ENCODE measurements at regions not wholly inside any gene's neighbourhood (a gene's known extent, or its start where the extent isn't known, plus 50 kb on each side); places are given as distances from the start of the nearest gene placed in this dataset.
A peak's percentile ranks its signal among the peaks of the same experiment; 100 is the strongest.

- no peak for TF ChIP-seq NANOG (IDR thresholded peaks at IDR 0.05; ENCODE audit: insufficient read depth, low read depth, low read length, poor library complexity, severe bottlenecking)
- peak; percentile 81 for TF ChIP-seq POU5F1 (IDR thresholded peaks at IDR 0.05; ENCODE audit: low read depth, low read length)
- TF ChIP-seq RBBP5 (IDR thresholded peaks at IDR 0.05; ENCODE audit: borderline replicate concordance, low read depth, low read length): peak; percentile 62; the same call in 1 of the 2 replicates
- no peak for TF ChIP-seq TAF7 (optimal IDR thresholded peaks at IDR 0.05; ENCODE audit: borderline replicate concordance, low read depth, low read length)
- no peak for TF ChIP-seq HDAC6 (IDR thresholded peaks at IDR 0.05; ENCODE audit: low read depth, low read length)
- no peak for TF ChIP-seq SUZ12 (IDR thresholded peaks at IDR 0.05; ENCODE audit: low read length)
- no peak for TF ChIP-seq CHD1 (IDR thresholded peaks at IDR 0.05; ENCODE audit: low read depth, low read length)
- TF ChIP-seq SP2 (IDR thresholded peaks at IDR 0.05; ENCODE audit: low read length): no peak
- TF ChIP-seq TEAD4 (IDR thresholded peaks at IDR 0.05; ENCODE audit: low read depth, low read length): no peak
- TF ChIP-seq BACH1 (IDR thresholded peaks at IDR 0.05; ENCODE audit: low read length): no peak
- no peak for TF ChIP-seq CTCF (IDR thresholded peaks at IDR 0.05; ENCODE audit: control extremely low read depth in 1 of 3, insufficient read depth in 1 of 3, low read depth in 1 of 3, low read length in 3 of 3)
- TF ChIP-seq CHD2 (IDR thresholded peaks at IDR 0.05; ENCODE audit: low read length): peak; percentile 35; the same call in 1 of the 2 replicates
- no peak for TF ChIP-seq CREB1 (IDR thresholded peaks at IDR 0.05)
- no peak for TF ChIP-seq SIN3A (conservative IDR thresholded peaks at IDR 0.05 in 1 of 2, IDR thresholded peaks at IDR 0.05 in 1 of 2; ENCODE audit: low read depth in 1 of 2, low read length in 2 of 2)
- no peak for TF ChIP-seq ATF3 (IDR thresholded peaks at IDR 0.05; ENCODE audit: insufficient read depth, low read depth, low read length)
- peak in 1 of 2 experiments; percentile 38; a peak in 1 of 3 replicates for TF ChIP-seq EP300 (IDR thresholded peaks at IDR 0.05; ENCODE audit: borderline replicate concordance in 1 of 2, low read depth in 2 of 2, low read length in 2 of 2)
- peak in 1 of 2 experiments; percentile 17; a peak in 1 of 4 replicates for TF ChIP-seq RAD21 (IDR thresholded peaks at IDR 0.05 in 1 of 2, conservative IDR thresholded peaks at IDR 0.05 in 1 of 2; ENCODE audit: low read depth in 2 of 2, low read length in 2 of 2)
- TF ChIP-seq CBX5 (IDR thresholded peaks at IDR 0.05; ENCODE audit: low read depth, low read length): no peak
- no peak for TF ChIP-seq JUND (IDR thresholded peaks at IDR 0.05; ENCODE audit: low read length)
- TF ChIP-seq EZH2 (IDR thresholded peaks at IDR 0.05; ENCODE audit: low read depth, low read length, severe bottlenecking): no peak
- TF ChIP-seq SP1 (IDR thresholded peaks at IDR 0.05; ENCODE audit: low read depth, low read length): peak; percentile 94
- TF ChIP-seq POLR2AphosphoS5 (IDR thresholded peaks at IDR 0.05; ENCODE audit: low read depth, low read length): no peak
- no peak for TF ChIP-seq JUN (IDR thresholded peaks at IDR 0.05; ENCODE audit: low read depth, low read length)
Measured at GRCh38 chr5:96144289-96144688, 182.6 kb upstream of the ELL2 start (continued).

Data from H1 (cell line).